Limb (tissue), 2 donors: ENCODE measurements at regions not wholly inside any gene's neighbourhood (a gene's known extent, or its start where the extent isn't known, plus 50 kb on each side); places are given as distances from the start of the nearest gene placed in this dataset.
"Not testable (repeated sequence)": the region's sequence is repeated elsewhere in the genome, so short reads cannot be mapped to it uniquely, and the experiment has no call there.

ENCODE experiments used
- DNase-seq, 2 donors: peaks; one replicate each; pipeline ENCODE4 v3.0.0-alpha.2; 2016; ENCODE audit errors: extremely low spot score in 2 of 2

GRCh38 chr13:86253497-86253896 is 454.3 kb upstream of the SLITRK6 start:
- not testable (repeated sequence) for DNase-seq

DNA sequence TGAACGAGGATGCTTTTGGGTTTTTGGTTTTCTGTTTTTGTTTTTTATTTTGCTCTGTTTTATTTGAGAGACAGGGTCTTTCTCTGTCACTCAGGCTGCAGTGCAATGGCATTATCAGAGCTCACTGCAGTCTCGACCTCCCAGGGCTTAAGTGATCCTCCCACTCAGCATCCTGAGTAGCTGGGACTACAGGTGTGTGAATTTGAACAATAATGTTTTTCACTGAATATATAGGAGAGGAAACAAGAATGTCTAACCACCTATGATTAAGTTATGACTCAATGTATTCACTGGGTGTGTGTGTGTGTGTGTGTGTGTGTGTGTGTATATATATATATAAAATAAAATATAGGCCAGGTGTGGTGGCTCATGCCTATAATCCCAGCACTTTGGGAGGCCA is 456.6 kb upstream of the SLITRK6 start:
- DNase-seq: not testable (repeated sequence)

DNA sequence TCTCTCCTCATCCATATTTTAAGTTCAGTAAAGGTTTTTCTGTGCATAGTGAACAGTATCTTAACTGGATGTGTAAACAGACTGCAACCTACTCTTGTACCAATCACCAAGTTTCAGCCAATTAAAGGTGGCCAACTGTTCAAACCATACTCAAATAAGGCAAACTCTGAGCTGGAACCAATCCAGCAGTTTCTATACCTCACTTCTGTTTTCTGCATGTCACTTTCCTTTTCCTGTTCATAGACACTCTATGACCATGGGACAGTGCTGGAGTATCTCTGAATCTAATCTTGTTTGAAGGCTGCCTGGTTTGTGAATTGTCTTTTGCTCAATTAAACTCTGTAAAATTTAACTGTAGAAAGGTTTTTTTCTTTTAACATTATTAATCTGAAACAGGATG is 470.3 kb upstream of the SLITRK6 start:
- no peak for DNase-seq

GRCh38 chr13:86282442-86282841 is 483.2 kb upstream of the SLITRK6 start:
- DNase-seq: no peak

GRCh38 chr13:86283031-86283430 is 483.8 kb upstream of the SLITRK6 start:
- DNase-seq: no peak

DNA sequence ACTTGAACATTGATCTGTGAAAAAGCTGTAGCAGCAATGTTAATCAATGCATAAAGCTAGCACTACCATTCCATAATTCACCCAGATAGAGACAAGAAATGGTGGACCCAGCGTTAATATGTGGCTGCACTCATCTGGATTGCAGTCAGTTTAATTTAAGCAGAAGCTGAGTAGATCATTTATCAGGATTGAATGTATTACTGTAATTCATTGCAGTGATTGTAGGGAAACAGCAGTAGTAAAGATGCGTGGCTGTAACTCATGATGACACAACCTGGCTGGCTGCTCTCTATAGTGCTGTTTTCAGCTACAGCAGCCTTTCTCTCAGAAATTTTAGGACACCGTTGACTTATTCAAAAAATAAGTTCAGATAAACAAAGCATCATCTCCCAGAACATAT is 499.5 kb upstream of the SLITRK6 start:
- DNase-seq: no peak

GRCh38 chr13:86299128-86299527 is 499.9 kb upstream of the SLITRK6 start:
- no peak for DNase-seq

GRCh38 chr13:86309881-86310280 is 510.7 kb upstream of the SLITRK6 start:
- no peak for DNase-seq

DNA sequence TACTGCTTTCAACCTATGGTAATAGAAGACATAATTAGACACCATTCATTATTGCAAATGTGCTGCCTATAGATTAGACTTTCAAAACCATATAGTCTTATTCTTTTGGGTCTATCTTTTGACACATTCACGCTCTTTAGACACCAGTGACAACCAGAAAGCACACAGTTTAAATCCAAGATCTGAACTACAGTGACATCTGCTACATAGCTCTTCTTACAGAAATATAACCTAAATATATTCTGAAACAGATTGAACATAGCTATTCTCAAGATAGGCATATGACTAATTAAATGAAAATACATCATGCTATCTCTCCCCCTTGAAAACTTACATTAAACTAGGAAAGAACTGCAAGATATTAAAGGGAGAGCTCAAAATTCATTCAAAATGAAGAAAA is 514.2 kb upstream of the SLITRK6 start:
- DNase-seq: no peak

GRCh38 chr13:86318450-86318849 is 519.2 kb upstream of the SLITRK6 start:
- no peak for DNase-seq

DNA sequence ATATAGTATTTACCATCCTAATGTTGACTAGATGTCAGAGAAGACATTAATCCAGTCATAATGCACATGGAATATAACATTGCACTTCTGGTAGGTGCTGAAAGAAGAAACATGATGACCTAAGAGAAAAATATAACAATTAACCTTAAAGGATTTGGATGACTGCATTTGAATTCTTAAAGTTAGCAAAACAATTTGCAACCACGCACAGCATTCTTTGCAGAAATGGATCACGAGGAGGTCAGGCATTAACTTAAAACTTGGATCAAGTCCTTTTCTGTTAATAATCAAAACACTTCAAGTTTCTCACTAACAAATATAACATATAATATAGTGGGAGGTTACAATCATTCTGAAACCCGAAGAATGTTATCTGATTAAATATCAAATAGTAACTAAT is 525.0 kb upstream of the SLITRK6 start:
- no peak for DNase-seq

DNA sequence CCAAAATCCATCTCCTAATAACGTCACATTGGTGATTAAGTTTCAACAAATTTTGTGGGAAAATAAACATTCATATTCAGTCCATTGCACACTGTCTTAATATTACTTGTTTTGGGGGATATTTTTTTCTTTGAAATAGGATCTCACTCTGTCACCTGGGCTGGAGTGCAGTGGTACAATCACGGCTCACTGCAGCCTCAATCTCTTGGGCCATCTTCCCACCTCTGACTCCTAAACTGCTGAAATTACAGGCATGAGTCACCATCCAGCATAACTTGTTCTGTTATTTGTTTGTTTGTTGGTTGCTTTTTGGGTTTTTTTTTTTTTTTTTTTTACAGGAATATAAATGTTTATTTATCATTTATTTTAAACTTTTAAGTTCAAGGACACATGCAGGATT is 556.1 kb upstream of the SLITRK6 start:
- DNase-seq: no peak

DNA sequence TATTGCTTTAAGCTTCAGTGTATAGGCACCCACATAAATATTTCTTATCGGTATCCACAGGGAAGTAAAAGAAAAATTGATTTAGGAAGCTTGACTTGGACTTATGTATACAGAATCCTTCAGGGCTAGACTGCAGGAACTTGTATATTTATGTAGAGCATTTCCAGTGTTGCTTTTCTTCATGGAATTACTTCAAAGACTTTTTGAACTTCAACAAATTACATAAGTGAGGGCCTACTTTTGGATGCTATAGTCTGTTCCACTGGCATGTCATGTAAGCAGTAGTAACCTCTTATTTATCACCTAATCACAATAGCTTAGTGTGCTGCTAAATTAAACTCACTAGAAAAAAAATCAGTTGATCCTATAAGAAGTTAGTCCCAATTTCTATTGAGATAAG is 557.9 kb upstream of the SLITRK6 start:
- DNase-seq: no peak

DNA sequence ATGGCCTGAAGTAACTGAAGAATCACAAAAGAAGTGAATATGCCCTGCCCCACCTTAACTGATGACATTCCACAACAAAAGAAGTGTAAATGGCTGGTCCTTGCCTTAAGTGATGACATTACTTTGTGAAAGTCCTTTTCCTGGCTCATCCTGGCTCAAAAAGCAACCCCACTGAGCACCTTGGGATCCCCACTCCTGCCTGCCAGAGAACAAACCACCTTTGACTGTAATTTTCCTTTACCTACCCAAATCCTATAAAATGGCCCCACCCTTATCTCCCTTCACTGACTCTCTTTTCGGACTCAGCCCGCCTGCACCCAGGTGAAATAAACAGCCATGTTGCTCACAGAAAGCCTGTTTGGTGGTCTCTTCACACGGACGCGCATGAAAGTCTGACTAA is 564.5 kb upstream of the SLITRK6 start:
- DNase-seq: not testable (repeated sequence)

DNA sequence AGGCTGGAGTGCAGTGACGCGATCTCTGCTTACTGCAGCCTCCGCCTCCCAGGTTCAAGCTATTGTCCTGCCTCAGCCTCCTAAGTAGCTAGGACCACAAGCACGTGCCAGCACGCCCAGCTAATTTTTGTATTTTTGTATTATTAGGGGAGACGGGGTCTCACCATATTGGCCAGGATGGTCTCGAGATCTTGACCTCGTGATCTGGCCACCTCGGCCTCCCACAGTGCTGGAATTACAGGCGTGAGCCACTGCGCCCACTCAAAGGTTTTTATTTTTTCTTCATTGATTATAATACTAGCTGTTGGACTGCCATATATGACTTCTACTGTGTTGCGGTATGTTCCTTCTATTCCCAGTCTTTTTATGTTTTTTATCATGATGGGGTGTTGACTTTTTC is 569.7 kb upstream of the SLITRK6 start:
- no peak for DNase-seq

DNA sequence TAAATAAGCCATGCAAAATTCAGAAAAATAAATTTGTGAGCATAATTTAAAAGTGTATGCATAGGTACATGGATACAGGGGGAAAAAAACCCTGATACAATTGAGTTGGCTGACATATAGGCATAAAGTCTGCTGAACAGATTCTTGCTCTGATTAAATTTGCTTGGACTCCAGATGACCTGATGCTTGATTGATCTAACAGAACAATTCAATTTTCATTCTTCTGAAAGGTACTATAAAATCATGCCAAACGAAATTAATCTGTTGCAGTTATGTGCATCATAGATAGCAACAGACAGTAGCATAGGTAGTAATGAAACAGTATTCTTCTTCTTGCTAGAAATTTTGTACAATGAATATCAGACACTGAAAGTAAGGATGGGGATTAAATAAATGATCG is 578.2 kb upstream of the SLITRK6 start:
- no peak for DNase-seq

DNA sequence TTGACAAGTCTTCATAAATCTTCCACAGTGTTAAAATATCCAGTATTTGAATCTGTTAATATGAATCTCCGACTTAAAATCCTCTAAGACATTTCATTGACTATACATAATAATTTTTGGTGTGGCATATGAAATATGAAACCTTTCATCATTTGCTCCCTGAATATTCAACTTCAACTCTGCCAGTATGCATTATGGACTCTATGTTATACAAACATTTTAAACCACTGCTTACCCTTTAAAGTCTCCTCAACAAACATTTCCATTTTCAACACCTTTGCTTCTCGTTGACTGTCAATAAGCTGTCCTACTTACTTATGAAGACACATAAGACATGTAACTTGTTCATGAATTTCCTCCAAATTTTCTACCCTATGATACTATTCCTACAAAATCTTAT is 579.4 kb upstream of the SLITRK6 start:
- DNase-seq: no peak

DNA sequence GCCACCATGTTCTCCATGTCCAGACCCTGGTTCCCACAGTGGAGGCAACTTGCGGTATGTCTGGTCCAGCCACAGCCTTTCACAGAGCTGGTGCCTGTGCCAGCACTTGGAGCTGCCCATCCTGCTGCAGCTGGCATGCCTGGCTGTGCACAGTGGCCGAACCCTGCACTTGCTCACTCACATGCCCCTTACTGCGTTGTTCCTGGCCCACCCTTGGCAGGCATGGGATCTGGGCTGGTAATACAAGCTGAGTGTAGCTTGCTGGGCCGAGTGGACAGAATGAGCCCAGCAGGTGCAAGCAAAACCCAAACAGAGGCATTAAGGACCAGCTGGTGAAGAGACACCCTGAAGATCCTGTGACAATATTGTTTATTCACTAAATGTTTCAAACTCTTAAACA is 583.9 kb upstream of the SLITRK6 start:
- DNase-seq: no peak

DNA sequence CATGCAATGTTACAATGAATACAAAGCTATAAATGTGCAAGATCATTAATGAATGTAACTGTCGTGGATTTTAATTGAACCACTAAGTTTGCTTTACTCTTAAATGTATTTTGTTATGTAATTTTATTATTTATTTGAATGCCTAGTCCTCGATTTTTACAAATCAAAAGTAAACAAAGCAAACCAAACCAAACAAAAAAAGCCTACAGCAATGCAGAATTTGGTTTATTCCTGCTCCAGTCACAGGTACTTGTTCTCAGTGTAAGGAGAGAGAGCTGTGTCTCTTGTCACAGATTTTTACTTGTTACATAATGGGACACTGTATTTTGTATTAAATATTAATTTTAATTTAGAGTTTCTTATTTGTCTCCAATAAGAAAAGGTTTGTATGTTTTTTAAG is 584.3 kb upstream of the SLITRK6 start:
- DNase-seq: no peak

DNA sequence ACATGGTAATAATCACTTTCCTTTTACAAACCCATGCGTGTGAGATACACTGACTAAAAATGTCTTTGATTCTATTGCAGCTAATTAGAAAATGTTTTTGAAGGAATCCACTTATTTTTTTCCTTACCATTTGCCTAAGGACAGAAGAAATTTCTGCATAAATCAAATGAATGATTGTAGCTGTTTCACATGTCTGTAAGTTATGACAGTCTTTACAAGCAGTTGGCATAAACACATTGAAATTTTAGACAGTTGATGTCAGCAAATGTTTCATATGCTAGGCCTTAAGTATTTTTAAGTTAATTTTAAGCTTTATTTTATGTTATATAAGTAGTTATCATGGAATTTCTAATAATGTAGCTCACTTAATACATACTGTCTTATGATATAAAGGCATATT is 598.4 kb upstream of the SLITRK6 start:
- DNase-seq: no peak

DNA sequence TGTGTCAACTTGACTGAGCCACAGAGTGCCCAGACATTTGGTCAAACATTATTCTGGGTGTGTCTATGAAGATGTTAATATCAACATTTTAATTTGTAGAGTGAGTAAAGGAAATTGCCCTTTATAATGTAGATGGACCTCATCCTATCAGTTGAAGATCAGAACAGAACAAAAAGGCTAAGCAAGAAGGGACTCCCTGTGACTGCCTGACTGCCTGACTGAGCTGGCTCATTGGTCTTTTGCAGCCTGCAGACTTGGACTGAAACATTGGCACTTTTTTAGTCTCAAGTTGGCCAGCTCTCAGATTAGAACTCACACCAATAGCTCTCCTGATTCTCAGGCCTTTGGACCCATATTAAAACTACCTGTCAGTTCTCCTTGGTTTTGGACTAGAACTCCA is 600.4 kb upstream of the SLITRK6 start:
- no peak for DNase-seq

- no peak for DNase-seq
These were observed 603.3 kb upstream of the SLITRK6 start for GRCh38 chr13:86402500-86402899.

DNA sequence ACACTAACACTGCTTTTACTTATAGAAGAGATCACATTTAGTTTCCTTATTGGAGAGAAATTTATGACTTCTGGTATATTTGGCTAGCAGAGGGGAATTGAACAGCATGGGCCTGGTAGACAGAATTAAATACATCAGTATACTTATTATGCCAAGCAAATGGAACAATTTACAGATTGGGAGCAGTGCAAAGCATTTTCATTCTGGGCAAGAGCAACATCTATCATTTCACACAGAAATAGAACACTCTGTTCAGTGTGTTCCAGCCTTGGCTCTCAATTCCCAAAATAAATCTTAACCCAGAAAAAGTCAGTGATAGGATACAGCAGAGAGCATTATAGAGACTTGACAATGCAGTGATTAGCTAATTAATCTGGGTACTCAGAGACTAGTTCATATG is 604.0 kb upstream of the SLITRK6 start:
- no peak for DNase-seq

- DNase-seq: no peak
These were observed 610.4 kb upstream of the SLITRK6 start for GRCh38 chr13:86409466-86410241.
